ENCODE measurements at regions not wholly inside any gene's neighbourhood (a gene's known extent, or its start where the extent isn't known, plus 50 kb on each side); places are given as distances from the start of the nearest gene placed in this dataset.

DNA sequence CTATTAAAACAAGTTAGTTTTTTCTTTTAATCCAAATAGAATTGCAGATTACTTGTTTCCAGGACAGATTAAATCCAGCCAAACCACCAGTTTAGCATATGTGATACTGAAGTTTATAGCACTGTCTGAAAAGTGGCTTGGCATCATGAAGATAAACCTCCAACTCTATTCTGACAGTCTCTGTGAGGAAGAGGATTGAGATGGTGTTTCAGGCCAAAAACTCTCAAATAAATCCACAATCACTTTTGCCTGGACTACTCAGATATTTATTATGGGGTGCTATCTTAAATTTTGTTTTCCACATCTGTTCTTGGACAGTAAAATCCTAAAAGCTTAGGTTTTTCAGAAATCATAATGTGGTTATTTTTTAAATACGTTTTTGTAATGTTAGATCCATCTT is 161.7 kb upstream of the SEMA3C start:
- no peak for TF ChIP-seq BHLHE40 (IDR thresholded peaks at IDR 0.05; ENCODE audit: borderline replicate concordance)
- no peak for TF ChIP-seq SP1 (IDR thresholded peaks at IDR 0.05)
- no peak for TF ChIP-seq SUZ12 (IDR thresholded peaks at IDR 0.05)
- TF ChIP-seq FOXM1 (IDR thresholded peaks at IDR 0.05; ENCODE audit: borderline replicate concordance): no peak
- no peak for TF ChIP-seq ELF4 (IDR thresholded peaks at IDR 0.05)
- no peak for TF ChIP-seq TARDBP (IDR thresholded peaks at IDR 0.05)
- no peak for TF ChIP-seq FOXA1 (IDR thresholded peaks at IDR 0.05)

All from HEK293T (cell line).